OCI-LY7 (cell line): ENCODE measurements at regions not wholly inside any gene's neighbourhood (a gene's known extent, or its start where the extent isn't known, plus 50 kb on each side); places are given as distances from the start of the nearest gene placed in this dataset.

Experiments
- CTCF ChIP-seq: fragments of 200-600 bp; sonication (generic); conservative IDR thresholded peaks from 2 replicates; pipeline ENCODE4 v1.5.1; 2014; ENCODE audit warnings: mild to moderate bottlenecking, antibody characterized with exemption, low read length, moderate library complexity, mixed read lengths
- EZH2phosphoT487 ChIP-seq: fragments of 200-600 bp; sonication (generic); IDR thresholded peaks from 2 replicates; pipeline ENCODE4 v1.6.1; 2018; ENCODE audit warnings: low read depth, borderline replicate concordance, mild to moderate bottlenecking, mixed run types, antibody characterized with exemption, low read length, moderate library complexity, mixed read lengths

- TF ChIP-seq CTCF, result no peak
- no peak for TF ChIP-seq EZH2phosphoT487
Measured at GRCh38 chr11:129573161-129573560, 197.5 kb downstream of the BARX2 start.
